ENCODE measurements at regions not wholly inside any gene's neighbourhood (a gene's known extent, or its start where the extent isn't known, plus 50 kb on each side); places are given as distances from the start of the nearest gene placed in this dataset.

DNA sequence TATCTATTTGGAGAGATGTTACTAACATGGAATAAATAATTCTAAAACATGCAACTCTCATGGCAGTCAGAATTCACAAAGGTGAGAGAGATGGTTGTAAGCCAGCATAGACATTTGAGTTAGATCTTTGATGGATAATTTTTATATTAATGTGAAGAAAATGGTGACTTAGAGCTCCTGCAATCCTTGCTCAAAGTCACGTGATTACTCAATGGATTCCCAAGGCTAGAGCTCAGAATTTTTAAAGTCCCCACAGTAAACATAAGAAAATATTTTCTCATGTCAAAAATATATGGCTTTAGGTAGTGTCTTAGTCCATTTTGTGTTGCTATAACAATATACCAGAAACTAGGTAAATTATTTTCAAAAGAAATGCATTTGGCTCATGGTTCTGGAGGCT lies 281.5 kb upstream of the PRKD1 start (continued):
- TF ChIP-seq IKZF1 (conservative IDR thresholded peaks at IDR 0.05) (no peak), IRF5 (IDR thresholded peaks at IDR 0.05; ENCODE audit: borderline replicate concordance) (no peak), MLLT1 (IDR thresholded peaks at IDR 0.05) (no peak), BMI1 (IDR thresholded peaks at IDR 0.05; ENCODE audit: borderline replicate concordance) (no peak), FOXK2 (IDR thresholded peaks at IDR 0.05) (no peak), EED (IDR thresholded peaks at IDR 0.05; ENCODE audit: low read depth) (no peak), HCFC1 (IDR thresholded peaks at IDR 0.05; ENCODE audit: low read length) (no peak)
- TF ChIP-seq, protein P1, sequence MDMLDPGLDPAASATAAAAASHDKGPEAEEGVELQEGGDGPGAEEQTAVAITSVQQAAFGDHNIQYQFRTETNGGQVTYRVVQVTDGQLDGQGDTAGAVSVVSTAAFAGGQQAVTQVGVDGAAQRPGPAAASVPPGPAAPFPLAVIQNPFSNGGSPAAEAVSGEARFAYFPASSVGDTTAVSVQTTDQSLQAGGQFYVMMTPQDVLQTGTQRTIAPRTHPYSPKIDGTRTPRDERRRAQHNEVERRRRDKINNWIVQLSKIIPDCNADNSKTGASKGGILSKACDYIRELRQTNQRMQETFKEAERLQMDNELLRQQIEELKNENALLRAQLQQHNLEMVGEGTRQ (IDR thresholded peaks at IDR 0.05; ENCODE audit: borderline replicate concordance, low read depth, low read length) = no peak

DNA sequence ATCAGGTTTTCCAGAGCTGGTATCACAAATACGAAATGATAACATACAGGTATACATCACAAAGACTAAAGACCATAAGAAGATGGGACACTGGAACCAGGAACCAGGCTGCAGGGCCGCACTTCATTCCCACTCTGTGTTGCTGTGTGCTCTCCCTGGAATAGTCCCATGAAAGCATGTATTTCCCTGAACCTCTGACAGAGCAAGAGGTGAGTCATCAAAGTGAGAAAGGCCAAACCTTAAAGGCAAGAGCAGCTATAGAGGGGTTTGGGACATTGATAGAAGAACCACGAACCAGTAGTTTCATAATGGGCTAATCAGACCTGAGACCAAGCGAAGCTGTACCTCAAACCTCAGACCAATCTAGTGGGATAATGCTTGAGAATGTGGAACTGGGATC lies 283.0 kb upstream of the PRKD1 start:
- FAIRE-seq = no peak
- in situ Hi-C loops (cut with MboI) = no loop called here

More for the DNA sequence above, 283.0 kb upstream of the PRKD1 start:
- no peaks in the 10 kb centered on the region for H3K36me3 ChIP-seq (ENCODE audit: control insufficient read depth in 2 of 2, insufficient read depth in 2 of 2, low read length in 1 of 2)
- H3K9me3 ChIP-seq (replicated peaks; ENCODE audit: control insufficient read depth, insufficient read depth, low read length) = no peaks in the 10 kb centered on the region
- no peaks in the 10 kb centered on the region for H3K79me2 ChIP-seq (ENCODE audit: control insufficient read depth, insufficient read depth, low read length)
- no peak overlapping the region for H3K4me3 ChIP-seq
- 12% methylated on average over 4 of the region's 4 CpGs for WGBS (ENCODE audit: insufficient coverage, insufficient replicate concordance, low lambda C conversion rate, missing lambda C conversion rate)
- no peaks in the 10 kb centered on the region for H3K4me1 ChIP-seq (ENCODE audit: control insufficient read depth, insufficient read depth, low read length)
- no peak for TF ChIP-seq NRF1 (conservative IDR thresholded peaks at IDR 0.05; ENCODE audit: low read depth, low read length)
- no peak for TF ChIP-seq ZSCAN29 (IDR thresholded peaks at IDR 0.05)
- no peak for TF ChIP-seq CUX1 (IDR thresholded peaks at IDR 0.05; ENCODE audit: insufficient replicate concordance, low read depth, low read length)
- no TSS peak for BruUV-seq (replicated peaks)
- no peaks in the 10 kb centered on the region for H3K27me3 ChIP-seq (replicated peaks in 1 of 2; ENCODE audit: control insufficient read depth in 2 of 2, insufficient read depth in 2 of 2, low read length in 1 of 2)
- RAD21 ChIA-PET (ENCODE audit: unreplicated experiment) = no interaction called here
- POLR2A ChIA-PET = no interaction called here
- H3K27ac ChIP-seq (ENCODE audit: control insufficient read depth, insufficient read depth) = no peak overlapping the region
- ATAC-seq (no peak), DNase-seq (ENCODE audit: low read depth, low spot score) (no peak)
- H3K4me2 ChIP-seq (ENCODE audit: control insufficient read depth, insufficient read depth) = no peak overlapping the region
- CTCF ChIA-PET = interaction anchor here (1.3 kb wide), 1 partner anchor 60 kb away, joined by 3 read pairs; no protein-coding TSS in a partner anchor
- intact Hi-C loops (cut with micrococcal nuclease; ENCODE audit: unreplicated experiment) = loop anchor here (5.0 to 10.0 kb wide), 2 partner anchors 234 to 1458 kb away; no protein-coding TSS in a partner anchor
- H2AFZ ChIP-seq (ENCODE audit: control insufficient read depth, low read depth, low read length) = no peak overlapping the region
- no peak overlapping the region for H3K9ac ChIP-seq (ENCODE audit: control insufficient read depth, insufficient read depth, low read length)
- SMC1A ChIA-PET (ENCODE audit: uncharacterized antibody, unreplicated experiment) = no interaction called here
- no peaks in the 10 kb centered on the region for H4K20me1 ChIP-seq (ENCODE audit: control insufficient read depth, insufficient read depth)

All from GM12878 (cell line).